Activated CD4-positive, CD25-positive, alpha-beta regulatory T cell treated with anti-CD3 and anti-CD28 coated beads, Interleukin-2, amount 50 U/mL, for 72 hours (primary cell): ENCODE measurements at regions not wholly inside any gene's neighbourhood (a gene's known extent, or its start where the extent isn't known, plus 50 kb on each side); places are given as distances from the start of the nearest gene placed in this dataset.

Source experiments
- DNase-seq: peaks from one replicate; pipeline ENCODE4 v3.0.0; 2021

DNA sequence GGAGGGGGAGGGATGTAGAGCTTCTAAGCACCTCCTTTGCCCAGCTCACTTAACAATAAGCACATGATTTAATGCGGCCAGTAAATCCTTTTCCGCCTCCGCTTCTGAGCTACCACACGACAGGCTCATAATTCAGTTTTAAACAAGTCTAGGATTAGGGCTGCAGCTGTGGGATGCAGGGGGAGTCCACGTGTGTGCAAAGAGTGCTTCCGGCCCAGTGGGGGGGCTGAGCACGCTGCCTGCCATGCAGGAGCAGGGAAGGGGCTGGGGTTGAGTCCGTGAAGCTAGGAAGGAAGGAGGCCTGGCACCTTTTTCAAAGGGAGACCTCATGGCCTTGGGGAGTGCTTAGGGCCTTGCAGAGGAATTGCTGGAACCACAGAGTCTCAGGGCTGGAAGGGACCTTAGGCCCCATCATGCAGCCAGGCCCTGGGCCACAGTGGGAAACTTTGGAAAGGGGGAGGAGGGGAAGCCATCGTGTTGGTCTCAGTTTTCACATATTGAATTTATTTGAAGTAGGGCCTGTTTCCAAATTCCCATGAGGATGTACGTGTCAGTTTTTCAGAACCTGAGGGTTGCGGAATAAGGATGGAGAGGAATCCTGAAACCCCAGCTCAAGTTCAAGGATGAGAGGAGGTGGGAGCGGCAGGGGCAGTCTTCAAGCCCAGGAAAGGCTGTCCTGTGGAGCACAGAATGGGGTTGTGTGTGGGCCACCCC, 96.1 kb downstream of the VEGFA start:
- DNase-seq: no peak

- no peak for DNase-seq
Measured at GRCh38 chr6:43865086-43865485, 95.1 kb downstream of the VEGFA start.

DNA sequence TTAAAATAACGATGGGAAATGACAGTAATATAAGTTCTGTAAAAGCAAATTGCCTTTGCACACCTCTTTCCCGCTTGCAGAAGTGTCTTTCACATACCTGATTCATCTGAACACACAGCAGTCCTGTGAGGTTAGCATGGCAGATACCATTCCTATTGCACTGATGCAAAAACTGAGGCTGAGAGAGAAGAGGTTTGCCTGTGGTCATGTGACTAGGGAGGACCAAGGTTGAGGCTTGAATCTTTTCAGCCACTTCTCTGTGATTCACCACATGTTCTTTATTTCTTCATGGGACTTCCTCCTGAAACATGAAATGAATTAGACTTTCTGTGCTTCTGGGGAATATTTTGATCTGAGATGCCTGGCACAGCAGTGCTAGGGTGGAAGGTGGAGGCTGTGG, 92.9 kb downstream of the VEGFA start:
- DNase-seq: no peak

- no peak for DNase-seq
Measured at GRCh38 chr6:43861212-43861894, 91.3 kb downstream of the VEGFA start.

GRCh38 chr6:43860285-43860684, 90.3 kb downstream of the VEGFA start:
- DNase-seq: no peak

DNA sequence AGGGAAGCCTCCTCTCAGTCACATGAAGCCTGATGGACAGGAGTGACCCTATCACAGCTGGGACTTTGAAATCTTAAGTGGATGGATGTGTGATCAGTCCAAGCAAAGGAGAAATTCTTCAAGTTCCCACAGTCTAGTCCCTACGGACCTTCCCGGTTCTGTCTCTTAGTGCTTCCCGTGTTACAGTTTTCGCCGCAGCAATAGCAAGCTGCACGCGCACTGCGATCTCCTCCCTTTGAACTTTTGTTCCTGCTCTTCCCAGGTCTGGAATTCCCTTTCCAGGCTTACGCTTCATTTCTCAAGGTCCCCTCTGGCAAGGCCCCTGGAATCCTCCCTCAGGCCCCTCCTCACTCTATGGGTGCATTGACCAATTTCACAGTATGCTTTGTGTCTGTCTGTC, 89.2 kb downstream of the VEGFA start:
- no peak for DNase-seq

DNA sequence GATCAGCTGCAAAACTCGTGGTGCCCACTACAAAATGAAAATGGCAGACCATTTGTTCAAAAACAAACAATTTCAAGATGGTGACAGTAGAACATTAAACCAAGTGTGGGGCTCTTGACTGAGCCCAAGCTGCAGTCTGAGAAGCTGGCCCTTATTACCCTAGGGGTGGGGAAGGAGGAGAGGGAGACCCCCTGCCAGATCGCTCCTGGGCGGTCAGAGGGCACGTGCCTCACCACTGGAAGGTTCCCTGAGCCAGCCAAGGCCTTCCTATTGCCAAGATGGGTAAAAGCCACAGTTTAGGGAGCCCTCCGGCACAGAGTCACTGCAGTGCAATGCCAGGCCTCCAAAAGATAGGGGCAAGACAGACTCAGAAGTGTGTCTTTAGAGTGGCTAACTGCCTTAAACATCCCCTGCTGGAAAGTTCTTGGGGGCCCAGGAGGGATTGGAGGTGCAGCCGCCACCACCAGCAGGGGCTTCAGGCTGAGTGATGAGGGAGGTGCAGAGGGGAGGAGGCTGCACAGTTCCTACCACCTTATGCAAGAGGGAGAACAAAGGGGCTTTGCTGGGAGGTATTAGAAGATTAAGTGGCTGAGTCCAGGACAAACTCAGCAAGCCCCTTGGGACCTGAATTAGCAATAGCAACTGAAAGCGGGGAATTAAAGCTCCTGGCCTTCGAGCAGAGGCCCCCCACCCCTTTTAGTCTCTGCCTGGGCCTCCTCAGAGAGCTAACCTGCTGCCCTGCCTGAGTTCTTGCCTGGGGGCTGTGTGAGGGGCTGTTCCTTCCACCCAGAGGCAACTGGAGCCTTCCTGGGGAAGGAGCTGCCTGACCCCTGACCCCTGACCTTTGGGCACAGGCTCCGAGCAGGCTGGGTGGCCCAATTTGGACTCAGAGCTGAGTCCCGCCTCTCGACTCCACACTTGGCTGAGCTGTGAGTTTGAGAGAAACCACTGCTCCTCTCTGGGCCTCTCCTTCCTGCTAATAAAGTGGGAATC, 88.4 kb downstream of the VEGFA start:
- no peak for DNase-seq

GRCh38 chr6:43856005-43856765, 86.2 kb downstream of the VEGFA start:
- DNase-seq: no peak

DNA sequence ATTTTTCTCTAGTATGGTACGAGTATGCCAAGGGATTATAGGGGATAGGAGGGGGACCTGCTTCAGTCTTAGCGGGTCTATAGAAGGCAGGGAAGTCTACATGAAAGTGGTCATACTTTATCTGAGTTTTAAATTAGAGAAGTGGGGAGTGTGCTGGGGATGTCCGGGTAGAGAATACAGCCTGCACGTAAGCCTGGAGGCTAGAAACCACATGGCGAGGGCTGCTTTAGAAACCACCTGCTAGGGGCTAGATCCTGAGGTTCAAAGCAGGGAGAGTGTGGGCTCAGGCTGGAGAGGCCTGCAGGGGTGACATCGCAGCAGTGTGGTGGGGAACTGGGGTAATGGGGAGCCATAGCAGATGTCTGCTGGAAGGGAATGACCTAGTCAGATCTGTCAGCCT, 85.2 kb downstream of the VEGFA start:
- DNase-seq: no peak

DNA sequence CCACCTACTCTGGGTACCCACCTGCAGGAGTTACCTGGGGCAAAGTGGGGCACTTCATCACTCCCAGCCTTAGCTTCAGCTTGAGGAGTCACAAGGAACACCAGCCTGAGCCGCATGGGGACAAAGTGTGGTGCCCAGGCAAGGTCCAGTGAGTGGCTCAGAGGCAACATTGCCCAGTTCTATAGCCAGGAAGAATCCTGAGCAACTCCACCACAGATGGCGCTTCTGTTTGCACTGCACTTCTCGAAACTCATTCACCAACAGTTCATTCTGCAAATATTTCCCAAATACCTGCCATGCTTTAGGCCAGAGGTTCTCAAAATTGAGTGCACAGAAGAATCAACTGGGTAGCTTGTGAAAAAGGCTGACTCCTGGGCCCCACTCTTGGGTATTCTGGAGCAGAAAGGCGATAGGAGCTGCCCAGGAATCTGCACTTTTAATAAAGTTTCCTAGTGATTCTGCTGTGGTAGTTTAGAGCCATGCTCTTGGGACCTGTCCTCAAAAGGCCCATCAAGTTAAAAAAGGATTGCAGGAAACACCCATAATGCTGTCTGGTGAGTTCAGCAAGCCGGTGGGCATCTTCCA, 83.1 kb downstream of the VEGFA start:
- no peak for DNase-seq

- DNase-seq: no peak
Measured at GRCh38 chr6:43852350-43852864, 82.4 kb downstream of the VEGFA start.

GRCh38 chr6:43851204-43851865, 81.3 kb downstream of the VEGFA start:
- DNase-seq: no peak

- no peak for DNase-seq
Measured at GRCh38 chr6:43850314-43851203, 80.5 kb downstream of the VEGFA start.

DNA sequence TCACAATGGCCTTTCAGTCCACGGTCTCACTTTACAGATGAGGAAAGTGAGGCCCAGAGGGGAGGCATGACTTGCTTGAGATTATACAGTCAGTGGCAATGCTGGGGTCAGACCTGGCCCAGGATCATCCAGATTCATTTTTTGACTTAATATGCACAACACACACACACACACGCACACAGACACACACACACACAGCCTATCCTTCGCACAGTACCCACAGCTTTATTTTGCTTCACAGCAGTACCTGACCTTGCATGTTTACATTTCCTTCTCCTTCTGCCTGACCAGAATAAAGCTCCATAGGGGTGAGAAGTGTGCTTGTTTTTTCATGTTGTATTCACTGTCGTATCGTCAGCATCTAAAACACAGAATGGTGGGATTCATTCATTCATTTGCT, 79.8 kb downstream of the VEGFA start:
- no peak for DNase-seq

- DNase-seq: no peak
Measured at GRCh38 chr6:43848671-43849391, 78.8 kb downstream of the VEGFA start.

DNA sequence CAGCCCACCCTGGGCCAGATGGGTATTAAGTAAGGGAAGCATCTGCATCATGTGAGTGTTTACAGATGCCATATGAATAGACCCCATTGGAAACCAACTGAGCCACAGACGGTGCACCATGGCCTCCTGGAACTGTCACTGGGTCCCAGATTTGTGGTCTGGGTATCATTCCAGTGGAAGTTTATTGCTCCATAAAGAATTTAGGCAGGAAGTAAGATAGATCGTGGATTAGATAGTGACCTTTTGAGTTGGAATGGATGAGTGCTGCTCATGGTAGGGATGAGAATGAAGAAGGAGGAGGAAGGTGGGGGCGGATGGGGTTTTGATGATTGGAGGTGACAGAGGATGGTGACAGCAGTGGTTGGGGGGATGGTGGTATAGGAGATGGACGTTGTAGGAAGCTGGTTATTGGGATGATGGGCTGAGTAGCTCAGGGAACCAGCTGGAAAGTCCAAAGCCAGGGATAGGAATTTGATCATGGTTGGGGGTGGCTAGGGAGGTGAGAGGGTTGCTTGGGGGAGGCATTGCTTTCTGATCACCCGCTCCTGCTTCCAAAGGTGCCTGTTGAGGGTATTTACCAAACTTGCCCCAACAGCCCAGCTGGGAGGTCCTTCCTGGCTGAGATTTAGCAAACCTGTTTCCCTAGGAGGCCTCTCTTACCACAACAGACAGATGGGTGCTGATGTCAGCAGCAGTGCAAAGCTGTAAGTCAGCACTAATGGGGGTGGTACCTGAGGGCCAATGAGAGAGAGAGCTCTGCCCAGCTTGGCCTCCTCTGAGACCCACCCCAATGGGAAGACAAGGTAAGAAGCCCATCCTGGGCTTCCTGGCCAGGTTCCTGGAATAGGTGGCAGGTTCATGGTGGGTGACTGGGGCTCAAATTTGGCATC, 78.0 kb downstream of the VEGFA start:
- DNase-seq: no peak

GRCh38 chr6:43846556-43846955, 76.5 kb downstream of the VEGFA start:
- no peak for DNase-seq

DNA sequence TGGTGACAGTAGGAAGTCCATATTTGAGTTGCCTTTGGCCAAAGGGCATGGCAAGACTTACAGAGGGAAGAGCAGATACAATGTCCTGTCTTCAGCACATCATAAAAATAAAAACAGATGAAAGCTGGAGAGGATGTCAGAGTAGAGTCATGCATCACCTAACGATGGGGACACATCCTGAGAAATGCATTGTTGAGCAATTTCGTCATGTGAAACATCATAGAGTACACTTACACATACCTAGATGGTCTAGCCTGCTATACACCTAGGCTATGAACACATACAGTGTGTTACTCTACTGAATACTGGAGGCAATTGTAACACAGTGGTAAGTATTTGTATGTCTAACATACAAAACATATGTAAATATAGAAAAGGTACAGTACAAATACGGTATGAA, 75.6 kb downstream of the VEGFA start:
- DNase-seq: no peak
